ENCODE measurements at regions not wholly inside any gene's neighbourhood (a gene's known extent, or its start where the extent isn't known, plus 50 kb on each side); places are given as distances from the start of the nearest gene placed in this dataset.

DNA sequence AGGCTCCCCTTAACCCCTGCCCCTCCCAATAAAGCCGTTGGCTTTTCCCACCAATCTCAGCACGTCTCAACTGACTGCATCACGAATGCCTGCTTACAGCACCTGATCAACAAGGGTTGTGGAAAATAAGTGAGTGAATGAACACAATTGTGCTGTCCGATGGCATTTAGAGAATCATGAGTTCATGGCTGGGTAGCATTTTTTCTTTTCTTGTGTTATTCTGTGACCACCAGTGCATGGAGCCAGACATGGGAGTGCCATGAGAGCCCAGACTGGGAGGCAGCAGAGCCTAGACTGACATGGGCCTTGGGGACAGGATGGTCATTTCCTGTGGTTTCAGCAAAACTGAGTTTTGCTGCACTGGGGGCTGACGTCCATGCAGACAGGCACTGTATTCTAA is 254.1 kb upstream of the IGFBP3 start:
- TF ChIP-seq GATA2 (IDR thresholded peaks at IDR 0.05; ENCODE audit: low read depth, low read length) = no peak
- TF ChIP-seq GATA3 (IDR thresholded peaks at IDR 0.05; ENCODE audit: low read depth, low read length) = no peak

All from SH-SY5Y (cell line).